Esophagus muscularis mucosa (tissue), 4 donors: ENCODE measurements at regions not wholly inside any gene's neighbourhood (a gene's known extent, or its start where the extent isn't known, plus 50 kb on each side); places are given as distances from the start of the nearest gene placed in this dataset.
"Not testable (repeated sequence)": the region's sequence is repeated elsewhere in the genome, so short reads cannot be mapped to it uniquely, and the experiment has no call there.

Experiments used
- DNase-seq: peaks from one replicate; pipeline ENCODE4 v3.0.0-alpha.2; 2017; ENCODE audit errors: extremely low spot score
- H3K27ac ChIP-seq, 4 donors: fragments of 200-600 bp; sonication (generic); replicated peaks in 1 of 4; 1 replicate in 3 of 4; 2 replicates in 1 of 4; pipeline ENCODE4 v1.5.1; 2016 to 2019; ENCODE audit warnings: mild to moderate bottlenecking in 1 of 4
- H3K27me3 ChIP-seq, 4 donors: fragments of 200-600 bp; sonication (generic); one replicate each; pipeline versions ENCODE4 v1.5.1 to v1.6.0; 2016 to 2019
- H3K36me3 ChIP-seq, 4 donors: fragments of 200-600 bp; sonication (generic); one replicate each; pipeline ENCODE4 v1.5.1; 2016 to 2019
- H3K4me1 ChIP-seq, 4 donors: fragments of 200-600 bp; sonication (generic); one replicate each; pipeline ENCODE4 v1.5.1; 2016 to 2019
- H3K4me3 ChIP-seq, 4 donors: fragments of 200-600 bp; sonication (generic); 1 replicate in 2 of 4; 2 replicates in 2 of 4; pipeline ENCODE4 v1.5.1; 2016 to 2019; ENCODE audit warnings: mild to moderate bottlenecking in 4 of 4, moderate library complexity in 1 of 4
- H3K9me3 ChIP-seq, 4 donors: fragments of 200-600 bp; sonication (generic); 1 replicate in 3 of 4; 2 replicates in 1 of 4; pipeline ENCODE4 v1.5.1; 2016 to 2019
- EP300 ChIP-seq: sonication (generic); formaldehyde crosslinking; IDR thresholded peaks from one replicate; pipeline ENCODE4 v1.6.1; 2017; ENCODE audit warnings: antibody characterized with exemption
- POLR2A ChIP-seq: fragments of 450-650 bp; IDR thresholded peaks from one replicate; pipeline ENCODE4 v1.6.1; 2017; ENCODE audit warnings: antibody characterized with exemption, moderate library complexity, mild to moderate bottlenecking, low read depth
- POLR2AphosphoS5 ChIP-seq, 2 donors: sonication (generic); formaldehyde crosslinking; IDR thresholded peaks; one replicate each; pipeline ENCODE4 v1.6.1; 2017; ENCODE audit warnings: antibody characterized with exemption in 2 of 2
- WGBS: methylation state at CpG from one replicate; pipeline ENCODE4 v1.1.5; 2018; 5-methylcytosine and 5-hydroxymethylcytosine counted together
- intact Hi-C: fragments of 100-400 bp; cut with DNase I; formaldehyde crosslinking; loops from one replicate; pipeline ENCODE4 v1.15.1; 2023
- TF ChIP-seq, protein P1 (sequence below), 3 experiments: fragments of 200-600 bp in 2 of 3; fragments of 450-650 bp in 1 of 3; sonication (generic) in 2 of 3; IDR thresholded peaks; one replicate each; pipeline ENCODE4 v1.5.1; 2017 to 2019; ENCODE audit warnings: antibody characterized with exemption in 3 of 3, mild to moderate bottlenecking in 2 of 3, moderate library complexity in 1 of 3

- no peak overlapping the region for H3K4me3 ChIP-seq
- DNase-seq: no peak
- TF ChIP-seq, protein P1, sequence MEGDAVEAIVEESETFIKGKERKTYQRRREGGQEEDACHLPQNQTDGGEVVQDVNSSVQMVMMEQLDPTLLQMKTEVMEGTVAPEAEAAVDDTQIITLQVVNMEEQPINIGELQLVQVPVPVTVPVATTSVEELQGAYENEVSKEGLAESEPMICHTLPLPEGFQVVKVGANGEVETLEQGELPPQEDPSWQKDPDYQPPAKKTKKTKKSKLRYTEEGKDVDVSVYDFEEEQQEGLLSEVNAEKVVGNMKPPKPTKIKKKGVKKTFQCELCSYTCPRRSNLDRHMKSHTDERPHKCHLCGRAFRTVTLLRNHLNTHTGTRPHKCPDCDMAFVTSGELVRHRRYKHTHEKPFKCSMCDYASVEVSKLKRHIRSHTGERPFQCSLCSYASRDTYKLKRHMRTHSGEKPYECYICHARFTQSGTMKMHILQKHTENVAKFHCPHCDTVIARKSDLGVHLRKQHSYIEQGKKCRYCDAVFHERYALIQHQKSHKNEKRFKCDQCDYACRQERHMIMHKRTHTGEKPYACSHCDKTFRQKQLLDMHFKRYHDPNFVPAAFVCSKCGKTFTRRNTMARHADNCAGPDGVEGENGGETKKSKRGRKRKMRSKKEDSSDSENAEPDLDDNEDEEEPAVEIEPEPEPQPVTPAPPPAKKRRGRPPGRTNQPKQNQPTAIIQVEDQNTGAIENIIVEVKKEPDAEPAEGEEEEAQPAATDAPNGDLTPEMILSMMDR (IDR thresholded peaks at IDR 0.05): no peak
- TF ChIP-seq POLR2A (no peak), POLR2AphosphoS5 (IDR thresholded peaks at IDR 0.05) (no peak), EP300 (no peak)
- H3K9me3 ChIP-seq: no peaks in the 10 kb centered on the region
- no peak overlapping the region for H3K27ac ChIP-seq
- no peaks in the 10 kb centered on the region for H3K4me1 ChIP-seq
- 88% methylated on average over 2 of the region's 2 CpGs for WGBS
- peaks cover 0 to 7% (median 0%) of the 10 kb centered on the region in 4 donors for H3K27me3 ChIP-seq
- no peaks in the 10 kb centered on the region for H3K36me3 ChIP-seq
- intact Hi-C loops: no loop called here
These were observed 164.7 kb downstream of the ZNF648 start for GRCh38 chr1:181896824-181897223.

GRCh38 chr1:181894439-181894859, 167.1 kb downstream of the ZNF648 start:
- no peaks in the 10 kb centered on the region for H3K9me3 ChIP-seq
- intact Hi-C loops: no loop called here
- WGBS: 74% methylated on average over 5 of the region's 5 CpGs

DNA sequence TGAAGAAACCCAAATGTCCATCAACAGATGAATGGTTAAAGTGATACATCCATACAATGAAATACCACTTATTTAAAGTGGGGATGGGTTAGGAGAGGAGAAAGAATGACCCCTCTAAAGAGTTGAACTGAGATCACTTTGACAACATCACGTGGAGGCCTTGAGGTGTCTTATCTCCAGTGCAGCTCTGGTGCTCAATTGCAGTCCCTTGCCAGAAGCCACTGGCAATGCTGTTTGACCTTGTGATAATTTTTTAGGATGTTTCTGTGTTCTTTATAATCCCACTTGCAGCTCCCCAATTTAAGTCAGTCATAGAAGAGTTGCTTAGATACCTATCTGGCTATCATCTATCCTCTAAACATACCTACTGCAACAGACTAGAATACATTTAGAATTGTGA, 167.6 kb downstream of the ZNF648 start:
- DNase-seq: no peak
- WGBS: 31% methylated on average over 1 of the region's 1 CpG

More at GRCh38 chr1:181894439-181894859, 167.1 kb downstream of the ZNF648 start:
- Histone ChIP-seq H3K4me3 (no peak overlapping the region), H3K4me1 (no peaks in the 10 kb centered on the region), H3K36me3 (no peaks in the 10 kb centered on the region), H3K27me3 (peaks cover 0 to 7% (median 0%) of the 10 kb centered on the region in 4 donors), H3K27ac (no peak overlapping the region)
- DNase-seq: no peak
- no peak for TF ChIP-seq POLR2AphosphoS5 (IDR thresholded peaks at IDR 0.05)
- no peak for TF ChIP-seq POLR2A
- TF ChIP-seq EP300: no peak

DNA sequence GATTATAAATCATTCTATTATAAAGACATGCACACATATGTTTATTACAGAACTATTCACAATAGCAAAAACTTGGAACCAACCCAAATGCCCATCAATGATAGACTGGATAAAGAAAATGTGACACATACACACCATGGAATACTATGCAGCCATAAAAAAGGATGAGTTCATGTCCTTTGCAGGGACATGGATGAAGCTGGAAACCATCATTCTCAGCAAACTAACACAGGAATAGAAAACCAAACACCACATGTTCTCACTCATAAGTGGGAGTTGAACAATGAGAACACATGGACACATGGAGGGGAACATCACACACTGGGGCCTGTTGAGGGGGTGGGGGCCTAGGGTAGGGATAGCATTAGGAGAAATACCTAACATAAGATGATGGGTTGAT, 168.4 kb downstream of the ZNF648 start:
- intact Hi-C loops, H3K4me1 ChIP-seq, H3K27ac ChIP-seq, H3K9me3 ChIP-seq, DNase-seq, H3K36me3 ChIP-seq, H3K4me3 ChIP-seq: not testable (repeated sequence)
- H3K27me3 ChIP-seq: peaks cover 0 to 11% (median 0%) of the 10 kb centered on the region in 4 donors

More for the DNA sequence above, 167.6 kb downstream of the ZNF648 start:
- Histone ChIP-seq H3K36me3 (no peaks in the 10 kb centered on the region), H3K4me3 (no peak overlapping the region), H3K27me3 (peaks cover 0 to 10% (median 0%) of the 10 kb centered on the region in 4 donors), H3K4me1 (no peaks in the 10 kb centered on the region), H3K27ac (no peak overlapping the region), H3K9me3 (no peaks in the 10 kb centered on the region)
- TF ChIP-seq, protein P1 (IDR thresholded peaks at IDR 0.05): no peak
- TF ChIP-seq POLR2A (no peak), EP300 (no peak), POLR2AphosphoS5 (IDR thresholded peaks at IDR 0.05) (no peak)
- intact Hi-C loops: no loop called here

GRCh38 chr1:181872562-181872961, 188.9 kb downstream of the ZNF648 start:
- Histone ChIP-seq H3K36me3 (no peaks in the 10 kb centered on the region), H3K4me1 (no peaks in the 10 kb centered on the region), H3K4me3 (no peak overlapping the region), H3K27me3 (no peaks in the 10 kb centered on the region), H3K27ac (no peak overlapping the region), H3K9me3 (peaks cover 0 to 40% (median 21%) of the 10 kb centered on the region in 4 donors)
- DNase-seq: no peak
- 81% methylated on average over 3 of the region's 3 CpGs for WGBS
- TF ChIP-seq POLR2A (no peak), POLR2AphosphoS5 (IDR thresholded peaks at IDR 0.05) (no peak), EP300 (no peak)
- TF ChIP-seq, protein P1 (IDR thresholded peaks at IDR 0.05): no peak
- intact Hi-C loops: no loop called here

- peaks cover 0 to 22% (median 17%) of the 10 kb centered on the region in 4 donors for H3K9me3 ChIP-seq
- TF ChIP-seq, protein P1 (IDR thresholded peaks at IDR 0.05): no peak
- TF ChIP-seq EP300: no peak
- TF ChIP-seq POLR2AphosphoS5 (IDR thresholded peaks at IDR 0.05): no peak
- TF ChIP-seq POLR2A: no peak
- no peak for DNase-seq
- no peaks in the 10 kb centered on the region for H3K27me3 ChIP-seq
- whole genome bisulfite sequencing: 64% methylated on average over 1 of the region's 1 CpG
- no peak overlapping the region for H3K27ac ChIP-seq
- H3K4me1 ChIP-seq: no peaks in the 10 kb centered on the region
- H3K4me3 ChIP-seq: no peak overlapping the region
- intact Hi-C loops: no loop called here
- no peaks in the 10 kb centered on the region for H3K36me3 ChIP-seq
These were observed 197.8 kb downstream of the ZNF648 start for GRCh38 chr1:181863736-181864135.
